ENCODE measurements at regions not wholly inside any gene's neighbourhood (a gene's known extent, or its start where the extent isn't known, plus 50 kb on each side); places are given as distances from the start of the nearest gene placed in this dataset.

- H3K27ac ChIP-seq = no peak overlapping the region
- no peak for DNase-seq
- TF ChIP-seq CTCF (IDR thresholded peaks at IDR 0.05) = no peak
- H3K4me3 ChIP-seq = no peak overlapping the region
- no peak for ATAC-seq
- H3K36me3 ChIP-seq = no peaks in the 10 kb centered on the region
- H3K27me3 ChIP-seq = no peaks in the 10 kb centered on the region
- no peaks in the 10 kb centered on the region for H3K4me1 ChIP-seq
- intact Hi-C loops (cut with DNase I) = no loop called here
- H3K9me3 ChIP-seq = no peaks in the 10 kb centered on the region
These were observed 71.8 kb upstream of the KHDRBS2 start for GRCh38 chr6:62357835-62358234.

GRCh38 chr6:62354261-62354660, 68.2 kb upstream of the KHDRBS2 start:
- H3K4me1 ChIP-seq = no peaks in the 10 kb centered on the region
- no peak overlapping the region for H3K4me3 ChIP-seq
- intact Hi-C loops (cut with DNase I) = no loop called here
- no peaks in the 10 kb centered on the region for H3K36me3 ChIP-seq
- H3K27me3 ChIP-seq = no peaks in the 10 kb centered on the region
- no peaks in the 10 kb centered on the region for H3K9me3 ChIP-seq
- H3K27ac ChIP-seq = no peak overlapping the region
- TF ChIP-seq CTCF (IDR thresholded peaks at IDR 0.05) = no peak
- ATAC-seq (no peak), DNase-seq (no peak)

GRCh38 chr6:62345962-62346689, 60.1 kb upstream of the KHDRBS2 start:
- Histone ChIP-seq H3K27me3 (no peaks in the 10 kb centered on the region), H3K9me3 (no peaks in the 10 kb centered on the region), H3K4me3 (no peak overlapping the region), H3K36me3 (no peaks in the 10 kb centered on the region), H3K4me1 (no peaks in the 10 kb centered on the region), H3K27ac (no peak overlapping the region)
- ATAC-seq (no peak), DNase-seq (no peak)
- intact Hi-C loops (cut with DNase I) = no loop called here
- no peak for TF ChIP-seq CTCF (IDR thresholded peaks at IDR 0.05)

GRCh38 chr6:62345446-62345845, 59.4 kb upstream of the KHDRBS2 start:
- Histone ChIP-seq H3K9me3 (no peaks in the 10 kb centered on the region), H3K4me1 (no peaks in the 10 kb centered on the region), H3K4me3 (no peak overlapping the region), H3K27me3 (no peaks in the 10 kb centered on the region), H3K36me3 (no peaks in the 10 kb centered on the region), H3K27ac (no peak overlapping the region)
- TF ChIP-seq CTCF (IDR thresholded peaks at IDR 0.05) = no peak
- no peak for ATAC-seq
- intact Hi-C loops (cut with DNase I) = no loop called here
- DNase-seq = no peak

GRCh38 chr6:62344850-62345249, 58.8 kb upstream of the KHDRBS2 start:
- Histone ChIP-seq H3K4me1 (no peaks in the 10 kb centered on the region), H3K36me3 (no peaks in the 10 kb centered on the region), H3K4me3 (no peak overlapping the region), H3K9me3 (no peaks in the 10 kb centered on the region), H3K27ac (no peak overlapping the region), H3K27me3 (no peaks in the 10 kb centered on the region)
- intact Hi-C loops (cut with DNase I) = no loop called here
- TF ChIP-seq CTCF (IDR thresholded peaks at IDR 0.05) = no peak
- ATAC-seq = no peak
- DNase-seq = no peak

All from left lung (tissue), 4 donors.